ENCODE measurements at regions not wholly inside any gene's neighbourhood (a gene's known extent, or its start where the extent isn't known, plus 50 kb on each side); places are given as distances from the start of the nearest gene placed in this dataset.
"Not testable (repeated sequence)": the region's sequence is repeated elsewhere in the genome, so short reads cannot be mapped to it uniquely, and the experiment has no call there.

- not testable (repeated sequence) for H3K79me2 ChIP-seq (ENCODE audit: insufficient read depth, low read length); H2AFZ ChIP-seq (ENCODE audit: low read length); H3K4me1 ChIP-seq (ENCODE audit: insufficient read depth, low read length, severe bottlenecking); H3K9me3 ChIP-seq (ENCODE audit: low read length); H3K9ac ChIP-seq (ENCODE audit: low read length); H3K9me2 ChIP-seq (ENCODE audit: low read depth, low read length); H3K27ac ChIP-seq (ENCODE audit: low read depth, low read length, poor library complexity, severe bottlenecking); H3F3A ChIP-seq (ENCODE audit: insufficient read depth, low read length); H3K36me3 ChIP-seq (ENCODE audit: insufficient read depth, low read length); H3K4me3 ChIP-seq (ENCODE audit: low read depth, low read length, poor library complexity, severe bottlenecking); H4K20me1 ChIP-seq (ENCODE audit: insufficient read depth, low read length); H3K4me2 ChIP-seq (ENCODE audit: low read length); H3K27me3 ChIP-seq (ENCODE audit: insufficient read depth, low read length)
These were observed 180.9 kb downstream of the CEP170 start for GRCh38 chr1:243074224-243074623.

GRCh38 chr1:243067056-243067455 lies 188.0 kb downstream of the CEP170 start:
- not testable (repeated sequence) for H3K4me3 ChIP-seq (ENCODE audit: low read depth, low read length, poor library complexity, severe bottlenecking); H3K9me3 ChIP-seq (ENCODE audit: low read length); H4K20me1 ChIP-seq (ENCODE audit: insufficient read depth, low read length); H3K79me2 ChIP-seq (ENCODE audit: insufficient read depth, low read length); H2AFZ ChIP-seq (ENCODE audit: low read length); H3K9me2 ChIP-seq (ENCODE audit: low read depth, low read length); H3F3A ChIP-seq (ENCODE audit: insufficient read depth, low read length); H3K9ac ChIP-seq (ENCODE audit: low read length); H3K27ac ChIP-seq (ENCODE audit: low read depth, low read length, poor library complexity, severe bottlenecking); H3K27me3 ChIP-seq (ENCODE audit: insufficient read depth, low read length); H3K4me2 ChIP-seq (ENCODE audit: low read length); H3K36me3 ChIP-seq (ENCODE audit: insufficient read depth, low read length); H3K4me1 ChIP-seq (ENCODE audit: insufficient read depth, low read length, severe bottlenecking)

GRCh38 chr1:243061965-243062364 lies 193.1 kb downstream of the CEP170 start:
- not testable (repeated sequence) for H3K27ac ChIP-seq (ENCODE audit: low read depth, low read length, poor library complexity, severe bottlenecking); H3F3A ChIP-seq (ENCODE audit: insufficient read depth, low read length); H3K27me3 ChIP-seq (ENCODE audit: insufficient read depth, low read length); H3K79me2 ChIP-seq (ENCODE audit: insufficient read depth, low read length); H3K36me3 ChIP-seq (ENCODE audit: insufficient read depth, low read length); H3K9ac ChIP-seq (ENCODE audit: low read length); H3K4me3 ChIP-seq (ENCODE audit: low read depth, low read length, poor library complexity, severe bottlenecking); H3K9me3 ChIP-seq (ENCODE audit: low read length); H3K9me2 ChIP-seq (ENCODE audit: low read depth, low read length); H4K20me1 ChIP-seq (ENCODE audit: insufficient read depth, low read length); H3K4me2 ChIP-seq (ENCODE audit: low read length); H3K4me1 ChIP-seq (ENCODE audit: insufficient read depth, low read length, severe bottlenecking); H2AFZ ChIP-seq (ENCODE audit: low read length)

GRCh38 chr1:243055510-243055909 lies 199.6 kb downstream of the CEP170 start:
- not testable (repeated sequence) for H3F3A ChIP-seq (ENCODE audit: insufficient read depth, low read length); H3K4me3 ChIP-seq (ENCODE audit: low read depth, low read length, poor library complexity, severe bottlenecking); H3K9me2 ChIP-seq (ENCODE audit: low read depth, low read length); H3K4me2 ChIP-seq (ENCODE audit: low read length); H3K79me2 ChIP-seq (ENCODE audit: insufficient read depth, low read length); H2AFZ ChIP-seq (ENCODE audit: low read length); H3K27me3 ChIP-seq (ENCODE audit: insufficient read depth, low read length); H3K36me3 ChIP-seq (ENCODE audit: insufficient read depth, low read length); H3K9me3 ChIP-seq (ENCODE audit: low read length); H3K4me1 ChIP-seq (ENCODE audit: insufficient read depth, low read length, severe bottlenecking); H4K20me1 ChIP-seq (ENCODE audit: insufficient read depth, low read length); H3K9ac ChIP-seq (ENCODE audit: low read length); H3K27ac ChIP-seq (ENCODE audit: low read depth, low read length, poor library complexity, severe bottlenecking)

- H3K36me3 ChIP-seq (ENCODE audit: insufficient read depth, low read length); H4K20me1 ChIP-seq (ENCODE audit: insufficient read depth, low read length); H3K9ac ChIP-seq (ENCODE audit: low read length); H2AFZ ChIP-seq (ENCODE audit: low read length); H3K9me2 ChIP-seq (ENCODE audit: low read depth, low read length); H3K27me3 ChIP-seq (ENCODE audit: insufficient read depth, low read length); H3K27ac ChIP-seq (ENCODE audit: low read depth, low read length, poor library complexity, severe bottlenecking); H3F3A ChIP-seq (ENCODE audit: insufficient read depth, low read length); H3K4me3 ChIP-seq (ENCODE audit: low read depth, low read length, poor library complexity, severe bottlenecking); H3K4me2 ChIP-seq (ENCODE audit: low read length); H3K4me1 ChIP-seq (ENCODE audit: insufficient read depth, low read length, severe bottlenecking); H3K79me2 ChIP-seq (ENCODE audit: insufficient read depth, low read length); H3K9me3 ChIP-seq (ENCODE audit: low read length): not testable (repeated sequence)
These were observed 200.0 kb downstream of the CEP170 start for GRCh38 chr1:243055091-243055490.

- not testable (repeated sequence) for H3K79me2 ChIP-seq (ENCODE audit: insufficient read depth, low read length); H2AFZ ChIP-seq (ENCODE audit: low read length); H3K36me3 ChIP-seq (ENCODE audit: insufficient read depth, low read length); H4K20me1 ChIP-seq (ENCODE audit: insufficient read depth, low read length); H3K27me3 ChIP-seq (ENCODE audit: insufficient read depth, low read length); H3K9ac ChIP-seq (ENCODE audit: low read length); H3K4me2 ChIP-seq (ENCODE audit: low read length); H3K4me1 ChIP-seq (ENCODE audit: insufficient read depth, low read length, severe bottlenecking); H3K9me2 ChIP-seq (ENCODE audit: low read depth, low read length); H3K27ac ChIP-seq (ENCODE audit: low read depth, low read length, poor library complexity, severe bottlenecking); H3K9me3 ChIP-seq (ENCODE audit: low read length); H3F3A ChIP-seq (ENCODE audit: insufficient read depth, low read length); H3K4me3 ChIP-seq (ENCODE audit: low read depth, low read length, poor library complexity, severe bottlenecking)
These were observed 200.4 kb downstream of the CEP170 start for GRCh38 chr1:243054681-243055080.

- H3K27me3 ChIP-seq (ENCODE audit: insufficient read depth, low read length); H3K9me2 ChIP-seq (ENCODE audit: low read depth, low read length); H3F3A ChIP-seq (ENCODE audit: insufficient read depth, low read length); H3K36me3 ChIP-seq (ENCODE audit: insufficient read depth, low read length); H3K4me2 ChIP-seq (ENCODE audit: low read length); H2AFZ ChIP-seq (ENCODE audit: low read length); H3K9me3 ChIP-seq (ENCODE audit: low read length); H3K4me1 ChIP-seq (ENCODE audit: insufficient read depth, low read length, severe bottlenecking); H4K20me1 ChIP-seq (ENCODE audit: insufficient read depth, low read length); H3K27ac ChIP-seq (ENCODE audit: low read depth, low read length, poor library complexity, severe bottlenecking); H3K4me3 ChIP-seq (ENCODE audit: low read depth, low read length, poor library complexity, severe bottlenecking); H3K9ac ChIP-seq (ENCODE audit: low read length); H3K79me2 ChIP-seq (ENCODE audit: insufficient read depth, low read length): not testable (repeated sequence)
These were observed 202.0 kb downstream of the CEP170 start for GRCh38 chr1:243053048-243053447.

- H3K4me1 ChIP-seq (ENCODE audit: insufficient read depth, low read length, severe bottlenecking); H3K36me3 ChIP-seq (ENCODE audit: insufficient read depth, low read length): not testable (repeated sequence)
These were observed 204.5 kb downstream of the CEP170 start for GRCh38 chr1:243050613-243051012.

More at GRCh38 chr1:243050613-243051012, 204.5 kb downstream of the CEP170 start:
- H3K27me3 ChIP-seq (ENCODE audit: insufficient read depth, low read length); H4K20me1 ChIP-seq (ENCODE audit: insufficient read depth, low read length); H3K9me3 ChIP-seq (ENCODE audit: low read length); H3K9ac ChIP-seq (ENCODE audit: low read length); H3K79me2 ChIP-seq (ENCODE audit: insufficient read depth, low read length); H2AFZ ChIP-seq (ENCODE audit: low read length); H3K27ac ChIP-seq (ENCODE audit: low read depth, low read length, poor library complexity, severe bottlenecking); H3K4me2 ChIP-seq (ENCODE audit: low read length); H3K9me2 ChIP-seq (ENCODE audit: low read depth, low read length); H3F3A ChIP-seq (ENCODE audit: insufficient read depth, low read length); H3K4me3 ChIP-seq (ENCODE audit: low read depth, low read length, poor library complexity, severe bottlenecking): not testable (repeated sequence)
